22Rv1 (cell line): ENCODE measurements at regions not wholly inside any gene's neighbourhood (a gene's known extent, or its start where the extent isn't known, plus 50 kb on each side); places are given as distances from the start of the nearest gene placed in this dataset.

ENCODE experiments used
- CTCF ChIP-seq: fragments of 450-650 bp; IDR thresholded peaks from 2 replicates; pipeline ENCODE4 v1.5.1; 2017; ENCODE audit warnings: mild to moderate bottlenecking
- ZFX ChIP-seq: fragments of 450-650 bp; IDR thresholded peaks from 2 replicates; pipeline ENCODE4 v1.6.1; 2017; ENCODE audit warnings: antibody characterized with exemption, borderline replicate concordance

- TF ChIP-seq CTCF (no peak), ZFX (no peak)
These were observed 1370.3 kb upstream of the MIR17HG start for GRCh38 chr13:89977203-89977602.
